Urinary bladder (tissue), 3 donors: ENCODE measurements at regions not wholly inside any gene's neighbourhood (a gene's known extent, or its start where the extent isn't known, plus 50 kb on each side); places are given as distances from the start of the nearest gene placed in this dataset.

ENCODE experiments used
- DNase-seq: peaks from one replicate; pipeline ENCODE4 v3.0.0-alpha.2; 2015; ENCODE audit errors: extremely low spot score
- H3K27ac ChIP-seq: one replicate; pipeline ENCODE4 v1.5.1; 2013; ENCODE audit warnings: low read depth, mild to moderate bottlenecking, moderate library complexity
- H3K36me3 ChIP-seq: one replicate; pipeline ENCODE4 v1.6.1; 2013; ENCODE audit warnings: mild to moderate bottlenecking, moderate library complexity; ENCODE audit not compliant: insufficient read depth
- H3K4me1 ChIP-seq: one replicate; pipeline ENCODE4 v1.6.1; 2013; ENCODE audit warnings: mild to moderate bottlenecking, moderate library complexity; ENCODE audit not compliant: insufficient read depth
- H3K4me3 ChIP-seq: one replicate; pipeline ENCODE4 v1.5.1; 2013; ENCODE audit warnings: low read depth, low read length
- WGBS: extraction: QIAGEN DNeasy Blood & Tissue Kit; methylation state at CpG from one replicate; pipeline ENCODE4 v1.1.7; 2013; 5-methylcytosine and 5-hydroxymethylcytosine counted together
- donor health status: healthy with polysubstance abuse.
- donor health status: healthy.

GRCh38 chr5:3124410-3124809 is 372.9 kb upstream of the IRX2 start:
- no peaks in the 10 kb centered on the region for H3K36me3 ChIP-seq
- H3K4me3 ChIP-seq = no peak overlapping the region
- 79% methylated on average over 6 of the region's 6 CpGs for WGBS
- no peak overlapping the region for H3K27ac ChIP-seq
- no peaks in the 10 kb centered on the region for H3K4me1 ChIP-seq
- DNase-seq = no peak

- Histone ChIP-seq H3K4me1 (no peaks in the 10 kb centered on the region), H3K27ac (no peak overlapping the region), H3K36me3 (no peaks in the 10 kb centered on the region), H3K4me3 (no peak overlapping the region)
- DNase-seq = no peak
- WGBS = 71% methylated on average over 1 of the region's 1 CpG
These were observed 372.3 kb upstream of the IRX2 start for GRCh38 chr5:3123763-3124157.

GRCh38 chr5:3122985-3123762 is 371.7 kb upstream of the IRX2 start:
- DNase-seq = no peak
- H3K36me3 ChIP-seq = no peaks in the 10 kb centered on the region
- H3K4me3 ChIP-seq = no peak overlapping the region
- WGBS = 14% methylated on average over 6 of the region's 6 CpGs
- no peaks in the 10 kb centered on the region for H3K4me1 ChIP-seq
- no peak overlapping the region for H3K27ac ChIP-seq

GRCh38 chr5:3122216-3122615 is 370.7 kb upstream of the IRX2 start:
- no peaks in the 10 kb centered on the region for H3K36me3 ChIP-seq
- DNase-seq = no peak
- no peaks in the 10 kb centered on the region for H3K4me1 ChIP-seq
- H3K27ac ChIP-seq = no peak overlapping the region
- 18% methylated on average over 3 of the region's 3 CpGs for WGBS
- H3K4me3 ChIP-seq = no peak overlapping the region

GRCh38 chr5:3121813-3122212 is 370.3 kb upstream of the IRX2 start:
- H3K4me1 ChIP-seq = no peaks in the 10 kb centered on the region
- no peaks in the 10 kb centered on the region for H3K36me3 ChIP-seq
- no peak overlapping the region for H3K4me3 ChIP-seq
- WGBS = 7% methylated on average over 21 of the region's 21 CpGs
- no peak for DNase-seq
- H3K27ac ChIP-seq = no peak overlapping the region

- H3K27ac ChIP-seq = no peak overlapping the region
- H3K4me1 ChIP-seq = no peaks in the 10 kb centered on the region
- no peak overlapping the region for H3K4me3 ChIP-seq
- no peaks in the 10 kb centered on the region for H3K36me3 ChIP-seq
- WGBS = 27% methylated on average over 10 of the region's 10 CpGs
- no peak for DNase-seq
These were observed 368.6 kb upstream of the IRX2 start for GRCh38 chr5:3120028-3120427.

GRCh38 chr5:3119435-3119834 is 368.0 kb upstream of the IRX2 start:
- H3K4me1 ChIP-seq = no peaks in the 10 kb centered on the region
- 9% methylated on average over 4 of the region's 4 CpGs for whole genome bisulfite sequencing
- no peak overlapping the region for H3K27ac ChIP-seq
- no peaks in the 10 kb centered on the region for H3K36me3 ChIP-seq
- no peak for DNase-seq
- no peak overlapping the region for H3K4me3 ChIP-seq

- Histone ChIP-seq H3K4me1 (no peaks in the 10 kb centered on the region), H3K27ac (no peak overlapping the region), H3K36me3 (no peaks in the 10 kb centered on the region), H3K4me3 (no peak overlapping the region)
- WGBS = 21% methylated on average over 15 of the region's 15 CpGs
- DNase-seq = no peak
These were observed 366.9 kb upstream of the IRX2 start for GRCh38 chr5:3118340-3118739.

GRCh38 chr5:3116366-3116765 is 364.9 kb upstream of the IRX2 start:
- Histone ChIP-seq H3K36me3 (no peaks in the 10 kb centered on the region), H3K4me3 (no peak overlapping the region), H3K4me1 (no peaks in the 10 kb centered on the region), H3K27ac (no peak overlapping the region)
- 5% methylated on average over 23 of the region's 23 CpGs for WGBS
- DNase-seq = no peak

- WGBS = 89% methylated on average over 14 of the region's 14 CpGs
- no peak overlapping the region for H3K4me3 ChIP-seq
- H3K27ac ChIP-seq = no peak overlapping the region
- no peaks in the 10 kb centered on the region for H3K36me3 ChIP-seq
- no peak for DNase-seq
- H3K4me1 ChIP-seq = no peaks in the 10 kb centered on the region
These were observed 363.0 kb upstream of the IRX2 start for GRCh38 chr5:3114467-3114866.

GRCh38 chr5:3110371-3110770 is 358.9 kb upstream of the IRX2 start:
- Histone ChIP-seq H3K4me3 (no peak overlapping the region), H3K27ac (no peak overlapping the region), H3K4me1 (no peaks in the 10 kb centered on the region), H3K36me3 (no peaks in the 10 kb centered on the region)
- WGBS = 89% methylated on average over 9 of the region's 9 CpGs
- no peak for DNase-seq

- 28% methylated on average over 12 of the region's 12 CpGs for WGBS
- Histone ChIP-seq H3K4me1 (no peaks in the 10 kb centered on the region), H3K36me3 (no peaks in the 10 kb centered on the region), H3K27ac (no peak overlapping the region), H3K4me3 (no peak overlapping the region)
- no peak for DNase-seq
These were observed 355.7 kb upstream of the IRX2 start for GRCh38 chr5:3107156-3107611.

GRCh38 chr5:3105581-3105980 is 354.1 kb upstream of the IRX2 start:
- Histone ChIP-seq H3K4me3 (no peak overlapping the region), H3K36me3 (no peaks in the 10 kb centered on the region), H3K4me1 (no peaks in the 10 kb centered on the region), H3K27ac (no peak overlapping the region)
- DNase-seq = no peak
- WGBS = 68% methylated on average over 9 of the region's 9 CpGs

GRCh38 chr5:3105172-3105571 is 353.7 kb upstream of the IRX2 start:
- DNase-seq = no peak
- Histone ChIP-seq H3K27ac (no peak overlapping the region), H3K4me1 (no peaks in the 10 kb centered on the region), H3K4me3 (no peak overlapping the region), H3K36me3 (no peaks in the 10 kb centered on the region)
- 70% methylated on average over 3 of the region's 3 CpGs for WGBS
